CD14-positive monocyte (primary cell): ENCODE measurements at regions not wholly inside any gene's neighbourhood (a gene's known extent, or its start where the extent isn't known, plus 50 kb on each side); places are given as distances from the start of the nearest gene placed in this dataset.

Experiments used
- DNase-seq, 3 donors: peaks; one replicate each; pipeline ENCODE4 v3.0.0-alpha.2; 2011 to 2022
- H2AFZ ChIP-seq: 2 replicates; pipeline ENCODE4 v1.6.0; 2012; ENCODE audit warnings: mild to moderate bottlenecking, low read depth, low read length, inconsistent platforms; ENCODE audit not compliant: insufficient read depth, poor library complexity, severe bottlenecking
- H3K27ac ChIP-seq, 2 donors: 1 replicate in 1 of 2; 2 replicates in 1 of 2; pipeline ENCODE4 v1.5.1; 2012 to 2013; ENCODE audit warnings: low read length in 2 of 2, control low read depth in 1 of 2, inconsistent platforms in 1 of 2, low read depth in 1 of 2, mild to moderate bottlenecking in 1 of 2
- H3K27me3 ChIP-seq, 2 donors: one replicate each; pipeline versions ENCODE4 v1.6.0 to v1.6.1; 2011 to 2013; ENCODE audit warnings: low read length in 2 of 2; ENCODE audit not compliant: control insufficient read depth in 2 of 2, insufficient read depth in 2 of 2
- H3K36me3 ChIP-seq, 2 donors: replicated peaks in 1 of 2; 1 replicate in 1 of 2; 2 replicates in 1 of 2; pipeline versions ENCODE4 v1.5.1 to v1.6.1; 2012 to 2013; ENCODE audit warnings: low read length in 2 of 2, control low read depth in 1 of 2, inconsistent platforms in 1 of 2, mild to moderate bottlenecking in 1 of 2; ENCODE audit not compliant: insufficient read depth in 2 of 2, control insufficient read depth in 1 of 2
- H3K4me1 ChIP-seq, 2 donors: 1 replicate in 1 of 2; 2 replicates in 1 of 2; pipeline versions ENCODE4 v1.5.1 to v1.6.1; 2012 to 2013; ENCODE audit warnings: low read length in 2 of 2, control low read depth in 1 of 2, inconsistent platforms in 1 of 2, mild to moderate bottlenecking in 1 of 2, moderate library complexity in 1 of 2; ENCODE audit not compliant: insufficient read depth in 2 of 2, control insufficient read depth in 1 of 2
- H3K4me2 ChIP-seq: replicated peaks from 2 replicates; pipeline ENCODE3; 2012; ENCODE audit warnings: low read length, moderate library complexity, mild to moderate bottlenecking; ENCODE audit not compliant: poor library complexity, severe bottlenecking; ENCODE audit errors: extremely low read depth
- H3K4me3 ChIP-seq, 3 experiments: fragments of 200-600 bp in 1 of 3; sonication (generic) in 1 of 3; replicated peaks in 1 of 3; 1 replicate in 2 of 3; 2 replicates in 1 of 3; pipeline ENCODE4 v1.5.1; 2011 to 2013; ENCODE audit warnings: low read length in 3 of 3, mild to moderate bottlenecking in 3 of 3, control low read depth in 2 of 3, low read depth in 2 of 3, inconsistent platforms in 1 of 3, moderate library complexity in 1 of 3
- H3K79me2 ChIP-seq: 2 replicates; pipeline ENCODE4 v1.6.0; 2012; ENCODE audit warnings: mild to moderate bottlenecking, control low read depth, inconsistent platforms, low read length, moderate library complexity; ENCODE audit not compliant: insufficient read depth
- H3K9ac ChIP-seq: 2 replicates; pipeline ENCODE4 v1.6.0; 2017; ENCODE audit warnings: low read length, mild to moderate bottlenecking; ENCODE audit not compliant: insufficient read depth, poor library complexity, severe bottlenecking
- H3K9me3 ChIP-seq, 2 donors: replicated peaks in 1 of 2; 1 replicate in 1 of 2; 2 replicates in 1 of 2; pipeline versions ENCODE4 v1.5.1 to v1.6.1; 2012 to 2013; ENCODE audit warnings: low read length in 2 of 2, control low read depth in 1 of 2; ENCODE audit not compliant: control insufficient read depth in 1 of 2, insufficient read depth in 1 of 2
- H4K20me1 ChIP-seq: 2 replicates; pipeline ENCODE4 v1.6.0; 2012; ENCODE audit warnings: mild to moderate bottlenecking, low read length, control low read depth, moderate library complexity; ENCODE audit not compliant: insufficient read depth
- H3K27ac Mint-ChIP-seq, 7 donors: one replicate each; pipeline ENCODE4 v1.8.0; 2020; ENCODE audit warnings: mild to moderate bottlenecking in 7 of 7, mixed read lengths in 7 of 7, moderate library complexity in 6 of 7, inconsistent platforms in 2 of 7
- H3K27me3 Mint-ChIP-seq, 3 donors: one replicate each; pipeline ENCODE4 v1.8.0; 2021 to 2022; ENCODE audit warnings: low read depth in 3 of 3, mild to moderate bottlenecking in 3 of 3, mixed read lengths in 3 of 3, moderate library complexity in 3 of 3, inconsistent platforms in 1 of 3
- H3K36me3 Mint-ChIP-seq, 2 donors: one replicate each; pipeline ENCODE4 v1.8.0; 2020; ENCODE audit warnings: mixed read lengths in 2 of 2, inconsistent platforms in 1 of 2, mild to moderate bottlenecking in 1 of 2
- H3K4me1 Mint-ChIP-seq: one replicate; pipeline ENCODE4 v1.8.0; 2020; ENCODE audit warnings: mild to moderate bottlenecking, mixed read lengths
- H3K4me3 Mint-ChIP-seq, 2 donors: one replicate each; pipeline ENCODE4 v1.8.0; 2020; ENCODE audit warnings: mild to moderate bottlenecking in 2 of 2, mixed read lengths in 2 of 2, moderate library complexity in 1 of 2
- H3K9me3 Mint-ChIP-seq, 7 donors: one replicate each; pipeline ENCODE4 v1.8.0; 2020 to 2022; ENCODE audit warnings: mixed read lengths in 7 of 7, mild to moderate bottlenecking in 6 of 7, moderate library complexity in 6 of 7, inconsistent platforms in 2 of 7
- WGBS: methylation state at CpG from one replicate; pipeline ENCODE4 v1.1.5; 2013; ENCODE audit warnings: missing lambda C conversion rate; ENCODE audit not compliant: insufficient coverage; 5-methylcytosine and 5-hydroxymethylcytosine counted together
- intact Hi-C, 2 donors: fragments of 100-400 bp; cut with micrococcal nuclease; formaldehyde crosslinking; loops; one replicate each; pipeline versions ENCODE4 v1.15.0 to v1.15.1; 2023
- TF ChIP-seq, protein P1 (sequence below): fragments of 200-600 bp; IDR thresholded peaks from one replicate; pipeline ENCODE4 v1.8.0; 2022; ENCODE audit warnings: antibody characterized with exemption, mild to moderate bottlenecking

DNA sequence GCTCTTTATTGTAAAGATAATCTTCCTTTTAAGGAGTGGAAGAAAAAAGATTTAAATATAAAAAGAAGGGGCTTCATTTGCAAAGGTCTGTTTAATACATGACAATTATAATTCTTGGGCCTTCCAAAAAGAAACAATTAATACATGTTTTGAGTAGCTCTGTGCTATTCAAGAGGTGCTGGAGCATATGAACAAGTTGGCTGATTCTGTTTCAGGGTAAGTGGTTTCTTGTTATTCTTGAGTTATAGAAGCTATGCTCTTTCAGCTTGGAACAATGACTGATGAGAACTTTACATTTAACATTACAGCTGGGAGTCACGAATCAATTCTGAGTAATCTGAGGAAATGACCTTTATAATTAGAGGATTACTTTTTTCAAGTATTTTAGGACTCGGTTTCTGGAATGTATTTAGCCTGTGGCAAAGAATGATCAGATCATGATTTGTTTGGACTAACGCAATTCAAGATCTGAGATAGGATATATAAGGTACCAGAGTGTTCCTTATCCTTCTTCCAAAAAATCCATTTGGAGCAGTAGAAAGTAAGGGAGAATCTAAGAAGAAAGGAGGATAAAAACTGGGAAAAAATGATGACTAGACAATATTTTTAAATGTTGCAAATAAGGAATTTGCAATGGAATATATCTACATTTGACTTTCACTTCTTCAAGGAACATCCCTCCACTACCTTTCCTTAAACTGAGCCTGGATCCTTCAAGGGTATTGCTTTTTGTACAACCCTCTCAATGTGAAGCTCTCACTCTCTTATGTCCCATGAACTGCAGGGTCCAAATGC is 77.1 kb upstream of the KCTD3 start:
- Mint-ChIP-seq H3K27ac (no peak overlapping the region), H3K4me3 (no peak overlapping the region), H3K4me1 (no peaks in the 10 kb centered on the region), H3K27me3 (no peaks in the 10 kb centered on the region), H3K9me3 (peaks cover 2 to 8% (median 6%) of the 10 kb centered on the region in 7 donors), H3K36me3 (no peaks in the 10 kb centered on the region)
- no peak for DNase-seq
- Histone ChIP-seq H3K9ac (no peak overlapping the region), H3K4me3 (no peak overlapping the region), H4K20me1 (no peaks in the 10 kb centered on the region), H3K4me2 (no peak overlapping the region), H3K4me1 (no peaks in the 10 kb centered on the region), H3K9me3 (peaks cover 0 to 5% of the 10 kb centered on the region in 2 donors), H3K27me3 (no peaks in the 10 kb centered on the region), H3K79me2 (no peaks in the 10 kb centered on the region), H3K27ac (no peak overlapping the region), H2AFZ (no peak overlapping the region), H3K36me3 (no peaks in the 10 kb centered on the region)
- TF ChIP-seq, protein P1, sequence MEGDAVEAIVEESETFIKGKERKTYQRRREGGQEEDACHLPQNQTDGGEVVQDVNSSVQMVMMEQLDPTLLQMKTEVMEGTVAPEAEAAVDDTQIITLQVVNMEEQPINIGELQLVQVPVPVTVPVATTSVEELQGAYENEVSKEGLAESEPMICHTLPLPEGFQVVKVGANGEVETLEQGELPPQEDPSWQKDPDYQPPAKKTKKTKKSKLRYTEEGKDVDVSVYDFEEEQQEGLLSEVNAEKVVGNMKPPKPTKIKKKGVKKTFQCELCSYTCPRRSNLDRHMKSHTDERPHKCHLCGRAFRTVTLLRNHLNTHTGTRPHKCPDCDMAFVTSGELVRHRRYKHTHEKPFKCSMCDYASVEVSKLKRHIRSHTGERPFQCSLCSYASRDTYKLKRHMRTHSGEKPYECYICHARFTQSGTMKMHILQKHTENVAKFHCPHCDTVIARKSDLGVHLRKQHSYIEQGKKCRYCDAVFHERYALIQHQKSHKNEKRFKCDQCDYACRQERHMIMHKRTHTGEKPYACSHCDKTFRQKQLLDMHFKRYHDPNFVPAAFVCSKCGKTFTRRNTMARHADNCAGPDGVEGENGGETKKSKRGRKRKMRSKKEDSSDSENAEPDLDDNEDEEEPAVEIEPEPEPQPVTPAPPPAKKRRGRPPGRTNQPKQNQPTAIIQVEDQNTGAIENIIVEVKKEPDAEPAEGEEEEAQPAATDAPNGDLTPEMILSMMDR, result no peak
- WGBS, result no CpG with 5 or more reads among the region's 3 CpGs
- intact Hi-C loops, result no loop called here

DNA sequence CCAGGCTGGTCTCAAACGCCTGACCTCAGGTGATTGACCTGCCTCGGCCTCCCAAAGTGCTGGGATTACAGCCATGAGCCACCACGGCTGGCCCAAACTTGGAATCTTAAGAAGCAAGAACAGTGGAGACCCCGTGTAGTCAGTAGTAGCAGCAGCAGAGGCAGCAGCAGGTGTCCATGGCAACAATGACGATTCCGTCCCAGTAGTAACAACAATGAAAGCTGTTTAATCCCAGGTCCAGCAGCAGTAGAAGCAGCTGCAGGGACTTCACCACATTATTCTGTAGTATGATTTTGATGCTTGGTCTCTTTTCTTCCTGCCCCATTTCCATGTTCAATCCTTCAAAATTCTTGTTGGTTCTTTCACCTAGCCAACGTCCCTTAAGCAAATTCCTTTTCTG is 69.6 kb upstream of the KCTD3 start:
- TF ChIP-seq, protein P1, result no peak
- Histone ChIP-seq H3K27ac (no peak overlapping the region), H3K9ac (no peak overlapping the region), H3K9me3 (peaks cover 0 to 2% of the 10 kb centered on the region in 2 donors), H3K27me3 (no peaks in the 10 kb centered on the region), H3K36me3 (no peaks in the 10 kb centered on the region), H3K4me1 (no peaks in the 10 kb centered on the region), H3K4me3 (no peak overlapping the region), H4K20me1 (no peaks in the 10 kb centered on the region), H2AFZ (no peak overlapping the region), H3K4me2 (no peak overlapping the region), H3K79me2 (no peaks in the 10 kb centered on the region)
- no peak overlapping the region for H3K4me3 Mint-ChIP-seq
- 91% methylated on average over 6 of the region's 7 CpGs for WGBS
- H3K27ac Mint-ChIP-seq, result no peak overlapping the region
- no peaks in the 10 kb centered on the region for H3K4me1 Mint-ChIP-seq
- no peak for DNase-seq
- intact Hi-C loops, result no loop called here
- H3K9me3 Mint-ChIP-seq, result peaks cover 0 to 8% (median 2%) of the 10 kb centered on the region in 7 donors
- H3K27me3 Mint-ChIP-seq, result peaks cover 0 to 3% (median 3%) of the 10 kb centered on the region in 3 donors
- H3K36me3 Mint-ChIP-seq, result no peaks in the 10 kb centered on the region
